A549 (cell line): ENCODE measurements at regions not wholly inside any gene's neighbourhood (a gene's known extent, or its start where the extent isn't known, plus 50 kb on each side); places are given as distances from the start of the nearest gene placed in this dataset.

Experiments
- BHLHE40 ChIP-seq: IDR thresholded peaks from 2 replicates; pipeline ENCODE4 v1.6.1; 2012; ENCODE audit warnings: low read depth, low read length, inconsistent platforms
- CEBPB ChIP-seq, 2 experiments: fragments of >200 bp in 1 of 2; sonication (Bioruptor Twin) in 1 of 2; formaldehyde crosslinking in 1 of 2; IDR thresholded peaks; 2 replicates each; pipeline ENCODE4 v1.6.1; 2012 to 2016
- CHD2 ChIP-seq: fragments of 150-350 bp; IDR thresholded peaks from 2 replicates; pipeline ENCODE4 v1.6.1; 2014; ENCODE audit warnings: low read length; ENCODE audit not compliant: partially characterized antibody
- EP300 ChIP-seq, 2 experiments: fragments of >200 bp; sonication (Bioruptor Twin); formaldehyde crosslinking; IDR thresholded peaks; 2 replicates in 1 of 2; 3 replicates in 1 of 2; pipeline ENCODE4 v1.6.1; 2016 to 2017
- MAFK ChIP-seq: fragments of 450-650 bp; IDR thresholded peaks from 2 replicates; pipeline ENCODE4 v1.6.1; 2014; ENCODE audit not compliant: partially characterized antibody
- MYC ChIP-seq: IDR thresholded peaks from 2 replicates; pipeline ENCODE4 v1.6.1; 2012; ENCODE audit warnings: mild to moderate bottlenecking, inconsistent platforms, low read length, improper control_type of control experiment, borderline replicate concordance
- POLR2A ChIP-seq: IDR thresholded peaks from 2 replicates; pipeline ENCODE4 v1.6.1; 2012; ENCODE audit warnings: mild to moderate bottlenecking, low read length
- RAD21 ChIP-seq, 2 experiments: fragments of >200 bp in 1 of 2; sonication (Bioruptor Twin) in 1 of 2; formaldehyde crosslinking in 1 of 2; IDR thresholded peaks in 1 of 2; conservative IDR thresholded peaks in 1 of 2; 2 replicates in 1 of 2; 3 replicates in 1 of 2; pipeline ENCODE4 v1.6.1; 2012 to 2018; ENCODE audit warnings: inconsistent platforms in 1 of 2
- RARB ChIP-seq: fragments of 250-450 bp; sonication (Bioruptor Pico); IDR thresholded peaks from 2 replicates; pipeline ENCODE4 v1.8.0; 2021; ENCODE audit warnings: mild to moderate bottlenecking, moderate library complexity
- TF ChIP-seq, protein P1 (sequence below): fragments of >200 bp; sonication (Bioruptor Twin); formaldehyde crosslinking; IDR thresholded peaks from 3 replicates; pipeline ENCODE4 v1.5.1; 2016

DNA sequence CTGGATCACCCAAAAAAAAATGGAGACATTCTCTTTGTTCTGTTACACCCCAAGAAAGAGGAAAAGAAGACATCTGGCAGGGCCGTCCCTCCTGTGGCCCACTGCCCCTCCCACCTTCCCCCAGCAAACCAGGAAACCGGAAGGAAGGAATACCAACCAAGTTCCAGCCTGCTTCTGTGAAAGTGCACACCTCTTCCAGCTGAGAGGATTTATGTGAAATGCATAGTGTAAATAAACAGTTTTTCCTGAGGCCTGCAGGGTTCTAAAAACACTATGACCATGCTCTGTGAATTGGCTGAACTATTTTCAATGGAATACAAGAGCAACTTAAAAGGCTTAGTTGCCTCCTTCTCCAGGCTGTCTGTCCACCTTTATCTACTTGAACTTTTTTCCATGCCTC is 50.0 kb upstream of the CHST1 start:
- TF ChIP-seq EP300 (IDR thresholded peaks at IDR 0.05) (no peak), POLR2A (no peak), CHD2 (no peak), MYC (no peak), BHLHE40 (no peak), RAD21 (conservative IDR thresholded peaks at IDR 0.05 in 1 of 2, IDR thresholded peaks at IDR 0.05 in 1 of 2) (no peak), CEBPB (IDR thresholded peaks at IDR 0.05) (no peak), RARB (no peak), MAFK (no peak)
- TF ChIP-seq, protein P1, sequence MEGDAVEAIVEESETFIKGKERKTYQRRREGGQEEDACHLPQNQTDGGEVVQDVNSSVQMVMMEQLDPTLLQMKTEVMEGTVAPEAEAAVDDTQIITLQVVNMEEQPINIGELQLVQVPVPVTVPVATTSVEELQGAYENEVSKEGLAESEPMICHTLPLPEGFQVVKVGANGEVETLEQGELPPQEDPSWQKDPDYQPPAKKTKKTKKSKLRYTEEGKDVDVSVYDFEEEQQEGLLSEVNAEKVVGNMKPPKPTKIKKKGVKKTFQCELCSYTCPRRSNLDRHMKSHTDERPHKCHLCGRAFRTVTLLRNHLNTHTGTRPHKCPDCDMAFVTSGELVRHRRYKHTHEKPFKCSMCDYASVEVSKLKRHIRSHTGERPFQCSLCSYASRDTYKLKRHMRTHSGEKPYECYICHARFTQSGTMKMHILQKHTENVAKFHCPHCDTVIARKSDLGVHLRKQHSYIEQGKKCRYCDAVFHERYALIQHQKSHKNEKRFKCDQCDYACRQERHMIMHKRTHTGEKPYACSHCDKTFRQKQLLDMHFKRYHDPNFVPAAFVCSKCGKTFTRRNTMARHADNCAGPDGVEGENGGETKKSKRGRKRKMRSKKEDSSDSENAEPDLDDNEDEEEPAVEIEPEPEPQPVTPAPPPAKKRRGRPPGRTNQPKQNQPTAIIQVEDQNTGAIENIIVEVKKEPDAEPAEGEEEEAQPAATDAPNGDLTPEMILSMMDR: no peak
